ENCODE measurements at regions not wholly inside any gene's neighbourhood (a gene's known extent, or its start where the extent isn't known, plus 50 kb on each side); places are given as distances from the start of the nearest gene placed in this dataset.
"Not testable (repeated sequence)": the region's sequence is repeated elsewhere in the genome, so short reads cannot be mapped to it uniquely, and the experiment has no call there.

GRCh38 chr16:51524070-51524469 is 373.0 kb upstream of the SALL1 start:
- ChIA-PET CTCF (no interaction called here), POLR2A (no interaction called here)
- Histone ChIP-seq H3K27ac (ENCODE audit: insufficient read depth in 1 of 2, low read depth in 1 of 2, low read length in 2 of 2, poor library complexity in 1 of 2, severe bottlenecking in 2 of 2) (no peak overlapping the region), H3K9me3 (ENCODE audit: control extremely low read depth in 1 of 5, control insufficient read depth in 4 of 5, insufficient read depth in 2 of 5, low read depth in 1 of 5, low read length in 4 of 5) (no peaks in the 10 kb centered on the region), H3K27me3 (replicated peaks in 2 of 5; ENCODE audit: control insufficient read depth in 4 of 5, insufficient read depth in 5 of 5, low read length in 4 of 5) (no peaks in the 10 kb centered on the region), H3K4me3 (ENCODE audit: control insufficient read depth in 1 of 7, extremely low read depth in 1 of 7, insufficient read depth in 4 of 7, low read depth in 2 of 7, low read length in 6 of 7) (no peak overlapping the region), H3K4me1 (ENCODE audit: control extremely low read depth in 1 of 4, control insufficient read depth in 4 of 4, insufficient read depth in 4 of 4, low read length in 3 of 4) (no peaks in the 10 kb centered on the region), H3K36me3 (ENCODE audit: control insufficient read depth in 4 of 4, insufficient read depth in 4 of 4, low read length in 3 of 4) (no peaks in the 10 kb centered on the region)
- DNase-seq = no peak
- 88% methylated on average over 2 of the region's 4 CpGs for WGBS (ENCODE audit: insufficient coverage)

- 100% methylated on average over 1 of the region's 3 CpGs for WGBS (ENCODE audit: insufficient coverage)
- H3K4me3 ChIP-seq (ENCODE audit: control insufficient read depth in 1 of 7, extremely low read depth in 1 of 7, insufficient read depth in 4 of 7, low read depth in 2 of 7, low read length in 6 of 7) = no peak overlapping the region
- no peaks in the 10 kb centered on the region for H3K4me1 ChIP-seq (ENCODE audit: control extremely low read depth in 1 of 4, control insufficient read depth in 4 of 4, insufficient read depth in 4 of 4, low read length in 3 of 4)
- no peak overlapping the region for H3K27ac ChIP-seq (ENCODE audit: insufficient read depth in 1 of 2, low read depth in 1 of 2, low read length in 2 of 2, poor library complexity in 1 of 2, severe bottlenecking in 2 of 2)
- DNase-seq = no peak
- POLR2A ChIA-PET = no interaction called here
- no peaks in the 10 kb centered on the region for H3K27me3 ChIP-seq (replicated peaks in 2 of 5; ENCODE audit: control insufficient read depth in 4 of 5, insufficient read depth in 5 of 5, low read length in 4 of 5)
- H3K9me3 ChIP-seq (ENCODE audit: control extremely low read depth in 1 of 5, control insufficient read depth in 4 of 5, insufficient read depth in 2 of 5, low read depth in 1 of 5, low read length in 4 of 5) = no peaks in the 10 kb centered on the region
- no peaks in the 10 kb centered on the region for H3K36me3 ChIP-seq (ENCODE audit: control insufficient read depth in 4 of 4, insufficient read depth in 4 of 4, low read length in 3 of 4)
- CTCF ChIA-PET = no interaction called here
These were observed 372.3 kb upstream of the SALL1 start for GRCh38 chr16:51523400-51523799.

GRCh38 chr16:51522902-51523301 is 371.8 kb upstream of the SALL1 start:
- ChIA-PET POLR2A (no interaction called here), CTCF (no interaction called here)
- Histone ChIP-seq H3K4me3 (ENCODE audit: control insufficient read depth in 1 of 7, extremely low read depth in 1 of 7, insufficient read depth in 4 of 7, low read depth in 2 of 7, low read length in 6 of 7) (no peak overlapping the region), H3K4me1 (ENCODE audit: control extremely low read depth in 1 of 4, control insufficient read depth in 4 of 4, insufficient read depth in 4 of 4, low read length in 3 of 4) (no peaks in the 10 kb centered on the region), H3K36me3 (ENCODE audit: control insufficient read depth in 4 of 4, insufficient read depth in 4 of 4, low read length in 3 of 4) (no peaks in the 10 kb centered on the region), H3K9me3 (ENCODE audit: control extremely low read depth in 1 of 5, control insufficient read depth in 4 of 5, insufficient read depth in 2 of 5, low read depth in 1 of 5, low read length in 4 of 5) (no peaks in the 10 kb centered on the region), H3K27ac (ENCODE audit: insufficient read depth in 1 of 2, low read depth in 1 of 2, low read length in 2 of 2, poor library complexity in 1 of 2, severe bottlenecking in 2 of 2) (no peak overlapping the region), H3K27me3 (replicated peaks in 2 of 5; ENCODE audit: control insufficient read depth in 4 of 5, insufficient read depth in 5 of 5, low read length in 4 of 5) (no peaks in the 10 kb centered on the region)
- DNase-seq = no peak

DNA sequence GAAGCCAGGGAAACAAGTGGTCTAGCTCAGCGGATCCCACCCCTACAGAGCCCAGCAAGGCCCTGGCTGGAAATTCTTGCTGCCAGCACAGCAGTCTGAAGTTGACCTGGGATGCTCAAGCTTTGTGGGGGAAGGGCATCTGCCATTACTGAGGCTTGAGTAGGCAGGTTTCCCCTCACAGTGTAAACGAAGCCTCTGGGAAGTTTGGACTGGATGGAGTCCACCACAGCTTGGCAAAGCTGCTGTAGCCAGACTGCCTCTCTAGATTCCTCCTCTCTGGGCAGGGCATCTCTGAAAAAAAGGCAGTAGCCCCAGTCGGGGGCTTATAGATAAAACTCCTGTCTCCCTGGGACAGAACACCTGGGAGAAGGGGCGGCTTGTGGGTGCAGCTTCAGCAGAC is 365.9 kb upstream of the SALL1 start:
- WGBS (ENCODE audit: insufficient coverage) = 91% methylated on average over 4 of the region's 4 CpGs
- POLR2A ChIA-PET = interaction anchor here (0.7 kb wide), 1 partner anchor 1232 kb away, joined by 3 read pairs; no protein-coding TSS in a partner anchor
- DNase-seq; H3K4me3 ChIP-seq (ENCODE audit: control insufficient read depth in 1 of 7, extremely low read depth in 1 of 7, insufficient read depth in 4 of 7, low read depth in 2 of 7, low read length in 6 of 7); H3K9me3 ChIP-seq (ENCODE audit: control extremely low read depth in 1 of 5, control insufficient read depth in 4 of 5, insufficient read depth in 2 of 5, low read depth in 1 of 5, low read length in 4 of 5); H3K4me1 ChIP-seq (ENCODE audit: control extremely low read depth in 1 of 4, control insufficient read depth in 4 of 4, insufficient read depth in 4 of 4, low read length in 3 of 4); H3K27me3 ChIP-seq (replicated peaks in 2 of 5; ENCODE audit: control insufficient read depth in 4 of 5, insufficient read depth in 5 of 5, low read length in 4 of 5); H3K36me3 ChIP-seq (ENCODE audit: control insufficient read depth in 4 of 4, insufficient read depth in 4 of 4, low read length in 3 of 4); CTCF ChIA-PET; H3K27ac ChIP-seq (ENCODE audit: insufficient read depth in 1 of 2, low read depth in 1 of 2, low read length in 2 of 2, poor library complexity in 1 of 2, severe bottlenecking in 2 of 2): not testable (repeated sequence)

GRCh38 chr16:51510416-51510815 is 359.3 kb upstream of the SALL1 start:
- Histone ChIP-seq H3K4me1 (ENCODE audit: control extremely low read depth in 1 of 4, control insufficient read depth in 4 of 4, insufficient read depth in 4 of 4, low read length in 3 of 4) (no peaks in the 10 kb centered on the region), H3K27ac (ENCODE audit: insufficient read depth in 1 of 2, low read depth in 1 of 2, low read length in 2 of 2, poor library complexity in 1 of 2, severe bottlenecking in 2 of 2) (no peak overlapping the region), H3K9me3 (ENCODE audit: control extremely low read depth in 1 of 5, control insufficient read depth in 4 of 5, insufficient read depth in 2 of 5, low read depth in 1 of 5, low read length in 4 of 5) (peaks cover 0 to 1% (median 0%) of the 10 kb centered on the region in 5 experiments), H3K27me3 (replicated peaks in 2 of 5; ENCODE audit: control insufficient read depth in 4 of 5, insufficient read depth in 5 of 5, low read length in 4 of 5) (no peaks in the 10 kb centered on the region), H3K4me3 (ENCODE audit: control insufficient read depth in 1 of 7, extremely low read depth in 1 of 7, insufficient read depth in 4 of 7, low read depth in 2 of 7, low read length in 6 of 7) (no peak overlapping the region), H3K36me3 (ENCODE audit: control insufficient read depth in 4 of 4, insufficient read depth in 4 of 4, low read length in 3 of 4) (no peaks in the 10 kb centered on the region)
- ChIA-PET CTCF (no interaction called here), POLR2A (no interaction called here)
- WGBS (ENCODE audit: insufficient coverage) = 100% methylated on average over 1 of the region's 2 CpGs
- DNase-seq = no peak

DNA sequence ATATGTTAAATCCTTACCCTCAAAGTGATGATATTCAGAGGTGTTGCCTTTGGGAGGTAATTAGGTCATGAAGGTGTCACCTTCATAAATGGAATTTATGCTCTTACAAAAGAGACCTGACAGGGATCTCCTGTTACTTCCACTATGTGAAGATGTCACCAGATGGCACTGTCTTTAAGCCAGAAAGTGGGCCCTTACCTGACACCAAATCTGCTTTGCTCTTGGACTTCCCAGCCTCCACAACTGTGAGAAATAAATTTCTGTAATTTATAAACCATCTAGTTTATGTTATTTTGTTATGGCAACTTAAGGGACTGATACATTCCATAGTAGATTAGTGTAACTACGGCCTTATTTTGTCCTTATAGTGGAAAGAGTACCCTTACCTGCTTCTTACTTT is 358.3 kb upstream of the SALL1 start:
- no CpG with 5 or more reads among the region's 1 CpG for WGBS (ENCODE audit: insufficient coverage)
- ChIA-PET POLR2A (no interaction called here), CTCF (no interaction called here)
- no peaks in the 10 kb centered on the region for H3K27me3 ChIP-seq (replicated peaks in 2 of 5; ENCODE audit: control insufficient read depth in 4 of 5, insufficient read depth in 5 of 5, low read length in 4 of 5)
- no peak for DNase-seq
- H3K36me3 ChIP-seq (ENCODE audit: control insufficient read depth in 4 of 4, insufficient read depth in 4 of 4, low read length in 3 of 4) = no peaks in the 10 kb centered on the region
- H3K9me3 ChIP-seq (ENCODE audit: control extremely low read depth in 1 of 5, control insufficient read depth in 4 of 5, insufficient read depth in 2 of 5, low read depth in 1 of 5, low read length in 4 of 5) = no peaks in the 10 kb centered on the region
- H3K27ac ChIP-seq (ENCODE audit: insufficient read depth in 1 of 2, low read depth in 1 of 2, low read length in 2 of 2, poor library complexity in 1 of 2, severe bottlenecking in 2 of 2) = no peak overlapping the region
- H3K4me1 ChIP-seq (ENCODE audit: control extremely low read depth in 1 of 4, control insufficient read depth in 4 of 4, insufficient read depth in 4 of 4, low read length in 3 of 4) = no peaks in the 10 kb centered on the region
- H3K4me3 ChIP-seq (ENCODE audit: control insufficient read depth in 1 of 7, extremely low read depth in 1 of 7, insufficient read depth in 4 of 7, low read depth in 2 of 7, low read length in 6 of 7) = no peak overlapping the region

DNA sequence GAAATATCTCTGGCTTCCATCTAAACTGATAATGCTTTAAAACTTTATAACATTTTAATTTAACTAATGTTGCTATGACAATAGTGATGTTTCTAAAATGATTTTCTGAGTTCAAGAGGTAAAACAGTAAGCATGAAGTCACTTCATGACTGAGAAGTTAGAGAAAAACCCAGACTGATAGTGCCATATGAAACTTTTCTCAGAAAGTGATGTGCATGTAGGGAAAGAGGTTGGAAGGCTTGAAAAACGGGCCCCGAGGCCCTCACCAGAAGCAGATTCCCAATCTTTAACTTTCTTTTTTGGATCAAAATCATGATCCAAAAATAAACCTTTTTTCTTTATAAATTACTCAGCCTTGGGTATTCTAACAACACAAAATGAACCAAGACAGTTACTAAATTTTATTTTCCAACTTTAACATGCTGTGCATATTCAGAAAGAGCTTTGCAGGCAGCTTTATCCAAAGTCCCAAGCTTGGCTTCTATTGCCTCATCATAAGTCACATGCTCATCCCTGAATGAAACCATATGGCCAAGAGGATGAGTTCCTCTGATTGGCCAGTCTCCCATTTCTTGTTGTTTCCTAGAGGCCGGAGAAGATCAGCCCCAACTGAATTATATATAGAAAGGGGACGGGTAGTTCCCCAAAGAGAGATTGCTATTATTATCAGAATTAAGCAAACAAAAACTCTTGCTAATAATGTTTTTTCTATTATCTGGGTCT is 357.6 kb upstream of the SALL1 start:
- Histone ChIP-seq H3K9me3 (ENCODE audit: control extremely low read depth in 1 of 5, control insufficient read depth in 4 of 5, insufficient read depth in 2 of 5, low read depth in 1 of 5, low read length in 4 of 5) (no peaks in the 10 kb centered on the region), H3K36me3 (ENCODE audit: control insufficient read depth in 4 of 4, insufficient read depth in 4 of 4, low read length in 3 of 4) (no peaks in the 10 kb centered on the region), H3K27me3 (replicated peaks in 2 of 5; ENCODE audit: control insufficient read depth in 4 of 5, insufficient read depth in 5 of 5, low read length in 4 of 5) (no peaks in the 10 kb centered on the region), H3K27ac (ENCODE audit: insufficient read depth in 1 of 2, low read depth in 1 of 2, low read length in 2 of 2, poor library complexity in 1 of 2, severe bottlenecking in 2 of 2) (no peak overlapping the region), H3K4me1 (ENCODE audit: control extremely low read depth in 1 of 4, control insufficient read depth in 4 of 4, insufficient read depth in 4 of 4, low read length in 3 of 4) (no peaks in the 10 kb centered on the region), H3K4me3 (ENCODE audit: control insufficient read depth in 1 of 7, extremely low read depth in 1 of 7, insufficient read depth in 4 of 7, low read depth in 2 of 7, low read length in 6 of 7) (no peak overlapping the region)
- ChIA-PET CTCF (no interaction called here), POLR2A (no interaction called here)
- WGBS (ENCODE audit: insufficient coverage) = 80% methylated on average over 2 of the region's 4 CpGs
- no peak for DNase-seq

Data from common myeloid progenitor, CD34-positive (primary cell).